Left ventricle myocardium superior (tissue), 1 donor: ENCODE measurements at regions not wholly inside any gene's neighbourhood (a gene's known extent, or its start where the extent isn't known, plus 50 kb on each side); places are given as distances from the start of the nearest gene placed in this dataset.

Experiments used
- ATAC-seq: fragments of 200-7000 bp; cut with Tn5 transposase; one replicate; pipeline ENCODE4 v1.9.1; 2020; ENCODE audit warnings: mild to moderate bottlenecking, moderate library complexity
- DNase-seq: peaks from one replicate; pipeline ENCODE4 v3.0.0-alpha.2; 2020
- intact Hi-C: fragments of 100-400 bp; cut with micrococcal nuclease; formaldehyde crosslinking; loops from one replicate; pipeline ENCODE4 v1.11.0; 2022
- donor health status: DM: no; HTN: yes; CAD: no; lungs with severe emphysema.

- DNase-seq (no peak), ATAC-seq (no peak)
- intact Hi-C loops, result no loop called here
Observed at GRCh38 chr7:53684693-53685092, 649.3 kb downstream of the POM121L12 start.

GRCh38 chr7:53690411-53690810 lies 655.0 kb downstream of the POM121L12 start:
- DNase-seq (no peak), ATAC-seq (no peak)
- intact Hi-C loops, result no loop called here

- DNase-seq (no peak), ATAC-seq (no peak)
- intact Hi-C loops, result no loop called here
Observed at GRCh38 chr7:53697913-53698312, 662.5 kb downstream of the POM121L12 start.

- no peak for DNase-seq
- intact Hi-C loops, result no loop called here
- no peak for ATAC-seq
Observed at GRCh38 chr7:53699215-53699837, 663.9 kb downstream of the POM121L12 start.

GRCh38 chr7:53719122-53719521 lies 683.7 kb downstream of the POM121L12 start:
- DNase-seq (no peak), ATAC-seq (no peak)
- intact Hi-C loops, result no loop called here

- intact Hi-C loops, result no loop called here
- DNase-seq (no peak), ATAC-seq (no peak)
Observed at GRCh38 chr7:53740971-53741370, 705.5 kb downstream of the POM121L12 start.

GRCh38 chr7:53743697-53744402 lies 708.4 kb downstream of the POM121L12 start:
- intact Hi-C loops, result no loop called here
- ATAC-seq, result no peak
- DNase-seq, result no peak

- ATAC-seq, result no peak
- intact Hi-C loops, result no loop called here
- no peak for DNase-seq
Observed at GRCh38 chr7:53744403-53744760, 708.9 kb downstream of the POM121L12 start.

- ATAC-seq (no peak), DNase-seq (no peak)
- intact Hi-C loops, result no loop called here
Observed at GRCh38 chr7:53756946-53757345, 721.5 kb downstream of the POM121L12 start.

GRCh38 chr7:53768186-53768585 lies 732.8 kb downstream of the POM121L12 start:
- intact Hi-C loops, result no loop called here
- ATAC-seq (no peak), DNase-seq (no peak)

GRCh38 chr7:53771701-53772100 lies 736.3 kb downstream of the POM121L12 start:
- intact Hi-C loops, result no loop called here
- no peak for ATAC-seq
- no peak for DNase-seq

- intact Hi-C loops, result no loop called here
- ATAC-seq (no peak), DNase-seq (no peak)
Observed at GRCh38 chr7:53776323-53776722, 740.9 kb downstream of the POM121L12 start.

GRCh38 chr7:53789741-53790140 lies 752.4 kb upstream of the VSTM2A start:
- DNase-seq, result no peak
- intact Hi-C loops, result no loop called here
- no peak for ATAC-seq

- intact Hi-C loops, result no loop called here
- no peak for ATAC-seq
- no peak for DNase-seq
Observed at GRCh38 chr7:53794816-53795215, 747.4 kb upstream of the VSTM2A start.

- ATAC-seq (no peak), DNase-seq (no peak)
- intact Hi-C loops, result no loop called here
Observed at GRCh38 chr7:53800746-53801145, 741.4 kb upstream of the VSTM2A start.

GRCh38 chr7:53806119-53806518 lies 736.1 kb upstream of the VSTM2A start:
- intact Hi-C loops, result no loop called here
- no peak for DNase-seq
- no peak for ATAC-seq

- no peak for DNase-seq
- intact Hi-C loops, result no loop called here
- ATAC-seq, result no peak
Observed at GRCh38 chr7:53811555-53812079, 730.6 kb upstream of the VSTM2A start.

GRCh38 chr7:53812135-53812534 lies 730.0 kb upstream of the VSTM2A start:
- ATAC-seq (no peak), DNase-seq (no peak)
- intact Hi-C loops, result no loop called here

GRCh38 chr7:53835301-53835700 lies 706.9 kb upstream of the VSTM2A start:
- DNase-seq, result no peak
- ATAC-seq, result no peak
- intact Hi-C loops, result no loop called here

GRCh38 chr7:53877688-53878087 lies 664.5 kb upstream of the VSTM2A start:
- ATAC-seq, result no peak
- no peak for DNase-seq
- intact Hi-C loops, result no loop called here

- intact Hi-C loops, result no loop called here
- DNase-seq (no peak), ATAC-seq (no peak)
Observed at GRCh38 chr7:53900856-53901528, 641.2 kb upstream of the VSTM2A start.
